ENCODE measurements at regions not wholly inside any gene's neighbourhood (a gene's known extent, or its start where the extent isn't known, plus 50 kb on each side); places are given as distances from the start of the nearest gene placed in this dataset.

GRCh38 chr14:58871573-58871972, 233.8 kb downstream of the DACT1 start:
- no peak overlapping the region for H3K4me3 ChIP-seq (ENCODE audit: low read length)
- no peak overlapping the region for H2AFZ ChIP-seq (ENCODE audit: low read depth, low read length)
- H3K27me3 ChIP-seq (ENCODE audit: insufficient read depth, low read depth, low read length) = no peaks in the 10 kb centered on the region
- H3K4me2 ChIP-seq (ENCODE audit: low read length) = no peak overlapping the region
- H3K27ac ChIP-seq (ENCODE audit: low read length) = peak overlapping the region; percentile 90
- no peaks in the 10 kb centered on the region for H3K79me2 ChIP-seq (replicated peaks; ENCODE audit: insufficient read depth, low read length)
- H3K36me3 ChIP-seq (ENCODE audit: insufficient read depth, low read length) = no peaks in the 10 kb centered on the region
- no peaks in the 10 kb centered on the region for H3K9me3 ChIP-seq (ENCODE audit: low read length)
- peaks cover 23% of the 10 kb centered on the region for H3F3A ChIP-seq (ENCODE audit: insufficient read depth, low read length, poor library complexity, severe bottlenecking)
- H4K20me1 ChIP-seq (ENCODE audit: insufficient read depth) = no peaks in the 10 kb centered on the region
- TF ChIP-seq TAF1 (IDR thresholded peaks at IDR 0.05; ENCODE audit: low read depth) (no peak), SMC3 (conservative IDR thresholded peaks at IDR 0.05; ENCODE audit: poor library complexity) (no peak), POLR2AphosphoS5 (IDR thresholded peaks at IDR 0.05) (no peak), EZH2 (IDR thresholded peaks at IDR 0.05; ENCODE audit: borderline replicate concordance, insufficient read depth, low read length, poor library complexity, severe bottlenecking) (no peak), MXI1 (conservative IDR thresholded peaks at IDR 0.05; ENCODE audit: poor library complexity, severe bottlenecking) (no peak), CTCF (IDR thresholded peaks at IDR 0.05; ENCODE audit: poor library complexity, severe bottlenecking) (no peak)
- H3K9ac ChIP-seq (ENCODE audit: low read length) = no peak overlapping the region
- no peaks in the 10 kb centered on the region for H3K9me2 ChIP-seq (ENCODE audit: insufficient read depth, low read length)

- H3K9ac ChIP-seq (ENCODE audit: low read length) = no peak overlapping the region
- H3K9me2 ChIP-seq (ENCODE audit: insufficient read depth, low read length) = no peaks in the 10 kb centered on the region
- H3K4me2 ChIP-seq (ENCODE audit: low read length) = no peak overlapping the region
- H3K9me3 ChIP-seq (ENCODE audit: low read length) = no peaks in the 10 kb centered on the region
- H3F3A ChIP-seq (ENCODE audit: insufficient read depth, low read length, poor library complexity, severe bottlenecking) = peaks cover 23% of the 10 kb centered on the region
- no peaks in the 10 kb centered on the region for H3K79me2 ChIP-seq (replicated peaks; ENCODE audit: insufficient read depth, low read length)
- no peaks in the 10 kb centered on the region for H3K36me3 ChIP-seq (ENCODE audit: insufficient read depth, low read length)
- no peaks in the 10 kb centered on the region for H4K20me1 ChIP-seq (ENCODE audit: insufficient read depth)
- H3K4me3 ChIP-seq (ENCODE audit: low read length) = peak overlapping the region; percentile 42
- TF ChIP-seq TAF1 (IDR thresholded peaks at IDR 0.05; ENCODE audit: low read depth) (no peak), SMC3 (conservative IDR thresholded peaks at IDR 0.05; ENCODE audit: poor library complexity) (no peak), EZH2 (IDR thresholded peaks at IDR 0.05; ENCODE audit: borderline replicate concordance, insufficient read depth, low read length, poor library complexity, severe bottlenecking) (no peak), RAD21 (conservative IDR thresholded peaks at IDR 0.05) (no peak), REST (IDR thresholded peaks at IDR 0.05; ENCODE audit: borderline replicate concordance) (no peak), POLR2AphosphoS5 (IDR thresholded peaks at IDR 0.05) (no peak), MXI1 (conservative IDR thresholded peaks at IDR 0.05; ENCODE audit: poor library complexity, severe bottlenecking) (no peak), EP300 (conservative IDR thresholded peaks at IDR 0.05; ENCODE audit: poor library complexity, severe bottlenecking) (no peak), CTCF (IDR thresholded peaks at IDR 0.05; ENCODE audit: poor library complexity, severe bottlenecking) (no peak)
- H2AFZ ChIP-seq (ENCODE audit: low read depth, low read length) = no peak overlapping the region
- H3K27ac ChIP-seq (ENCODE audit: low read length) = peak overlapping the region; percentile 90
- H3K27me3 ChIP-seq (ENCODE audit: insufficient read depth, low read depth, low read length) = no peaks in the 10 kb centered on the region
Observed at GRCh38 chr14:58872061-58872460, 234.3 kb downstream of the DACT1 start.
